Parathyroid adenoma (tissue), 2 donors: ENCODE measurements at regions not wholly inside any gene's neighbourhood (a gene's known extent, or its start where the extent isn't known, plus 50 kb on each side); places are given as distances from the start of the nearest gene placed in this dataset.

Experiments
- H2AFZ ChIP-seq: fragments of 300-600 bp; sonication (generic); one replicate; pipeline ENCODE4 v1.7.0; 2017; ENCODE audit warnings: antibody characterized with exemption, mild to moderate bottlenecking
- H3K27ac ChIP-seq: fragments of 300-600 bp; sonication (generic); one replicate; pipeline ENCODE4 v1.7.0; 2017
- H3K27me3 ChIP-seq: fragments of 300-600 bp; sonication (generic); one replicate; pipeline ENCODE4 v1.7.0; 2017; ENCODE audit warnings: low read length; ENCODE audit not compliant: control insufficient read depth, insufficient read depth
- H3K36me3 ChIP-seq: fragments of 300-600 bp; sonication (generic); one replicate; pipeline ENCODE4 v1.7.0; 2017; ENCODE audit warnings: low read length; ENCODE audit not compliant: control insufficient read depth, insufficient read depth
- H3K4me1 ChIP-seq: fragments of 300-600 bp; sonication (generic); one replicate; pipeline ENCODE4 v1.7.0; 2017; ENCODE audit warnings: control low read depth
- H3K4me2 ChIP-seq: fragments of 300-600 bp; sonication (generic); one replicate; pipeline ENCODE4 v1.7.0; 2017; ENCODE audit warnings: low read length
- H3K4me3 ChIP-seq: fragments of 300-600 bp; sonication (generic); one replicate; pipeline ENCODE4 v1.7.0; 2017; ENCODE audit warnings: low read depth, low read length
- H3K79me2 ChIP-seq: fragments of 300-600 bp; sonication (generic); one replicate; pipeline ENCODE4 v1.7.0; 2017; ENCODE audit warnings: control low read depth
- H3K9ac ChIP-seq: fragments of 300-600 bp; sonication (generic); one replicate; pipeline ENCODE4 v1.7.0; 2017; ENCODE audit warnings: mild to moderate bottlenecking
- H3K9me3 ChIP-seq: fragments of 300-600 bp; sonication (generic); one replicate; pipeline ENCODE4 v1.7.0; 2017; ENCODE audit warnings: low read length; ENCODE audit not compliant: control insufficient read depth
- CTCF ChIP-seq: fragments of 300-600 bp; sonication (generic); IDR thresholded peaks from one replicate; pipeline ENCODE4 v1.7.0; 2017; ENCODE audit warnings: antibody characterized with exemption, mild to moderate bottlenecking
- donor health status: primary hyperparathyroidism.

- Histone ChIP-seq H2AFZ (no peak overlapping the region), H3K9me3 (no peaks in the 10 kb centered on the region), H3K4me2 (no peak overlapping the region), H3K27ac (no peak overlapping the region), H3K27me3 (no peaks in the 10 kb centered on the region), H3K9ac (no peak overlapping the region), H3K4me1 (no peaks in the 10 kb centered on the region), H3K79me2 (peaks cover 11% of the 10 kb centered on the region), H3K4me3 (no peak overlapping the region), H3K36me3 (no peaks in the 10 kb centered on the region)
- no peak for TF ChIP-seq CTCF
Observed at GRCh38 chr11:129265125-129265788, 73.1 kb upstream of the ARHGAP32 start.

GRCh38 chr11:129264114-129264513 lies 72.0 kb upstream of the ARHGAP32 start:
- H3K4me3 ChIP-seq: no peak overlapping the region
- no peaks in the 10 kb centered on the region for H3K36me3 ChIP-seq
- H3K4me2 ChIP-seq: no peak overlapping the region
- no peaks in the 10 kb centered on the region for H3K27me3 ChIP-seq
- H3K9ac ChIP-seq: no peak overlapping the region
- H3K27ac ChIP-seq: no peak overlapping the region
- no peaks in the 10 kb centered on the region for H3K4me1 ChIP-seq
- no peaks in the 10 kb centered on the region for H3K9me3 ChIP-seq
- H3K79me2 ChIP-seq: peaks cover 8% of the 10 kb centered on the region
- H2AFZ ChIP-seq: no peak overlapping the region
- TF ChIP-seq CTCF: no peak

GRCh38 chr11:129260750-129261149 lies 68.6 kb upstream of the ARHGAP32 start:
- H2AFZ ChIP-seq: no peak overlapping the region
- H3K27me3 ChIP-seq: no peaks in the 10 kb centered on the region
- TF ChIP-seq CTCF: no peak
- no peak overlapping the region for H3K9ac ChIP-seq
- no peaks in the 10 kb centered on the region for H3K4me1 ChIP-seq
- H3K36me3 ChIP-seq: no peaks in the 10 kb centered on the region
- H3K4me3 ChIP-seq: no peak overlapping the region
- H3K27ac ChIP-seq: no peak overlapping the region
- H3K79me2 ChIP-seq: peaks cover 3% of the 10 kb centered on the region
- no peak overlapping the region for H3K4me2 ChIP-seq
- no peaks in the 10 kb centered on the region for H3K9me3 ChIP-seq

GRCh38 chr11:129259931-129260348 lies 67.8 kb upstream of the ARHGAP32 start:
- H3K9me3 ChIP-seq: no peaks in the 10 kb centered on the region
- no peak overlapping the region for H3K9ac ChIP-seq
- peaks cover 3% of the 10 kb centered on the region for H3K79me2 ChIP-seq
- no peaks in the 10 kb centered on the region for H3K4me1 ChIP-seq
- no peak overlapping the region for H2AFZ ChIP-seq
- no peak overlapping the region for H3K27ac ChIP-seq
- no peaks in the 10 kb centered on the region for H3K36me3 ChIP-seq
- no peaks in the 10 kb centered on the region for H3K27me3 ChIP-seq
- H3K4me3 ChIP-seq: no peak overlapping the region
- no peak for TF ChIP-seq CTCF
- H3K4me2 ChIP-seq: no peak overlapping the region

- Histone ChIP-seq H3K27me3 (no peaks in the 10 kb centered on the region), H3K9me3 (no peaks in the 10 kb centered on the region), H3K4me2 (no peak overlapping the region), H3K4me3 (no peak overlapping the region), H3K79me2 (peaks cover 3% of the 10 kb centered on the region), H2AFZ (no peak overlapping the region), H3K9ac (no peak overlapping the region), H3K27ac (no peak overlapping the region), H3K36me3 (no peaks in the 10 kb centered on the region), H3K4me1 (no peaks in the 10 kb centered on the region)
- TF ChIP-seq CTCF: no peak
Observed at GRCh38 chr11:129258205-129258604, 66.1 kb upstream of the ARHGAP32 start.
